Raji (cell line): ENCODE measurements at regions not wholly inside any gene's neighbourhood (a gene's known extent, or its start where the extent isn't known, plus 50 kb on each side); places are given as distances from the start of the nearest gene placed in this dataset.

Experiments
- POLR2A ChIP-seq: IDR thresholded peaks from 2 replicates; pipeline ENCODE4 v1.6.1; 2011; ENCODE audit warnings: low read depth, low read length, control low read depth; ENCODE audit not compliant: insufficient read depth

DNA sequence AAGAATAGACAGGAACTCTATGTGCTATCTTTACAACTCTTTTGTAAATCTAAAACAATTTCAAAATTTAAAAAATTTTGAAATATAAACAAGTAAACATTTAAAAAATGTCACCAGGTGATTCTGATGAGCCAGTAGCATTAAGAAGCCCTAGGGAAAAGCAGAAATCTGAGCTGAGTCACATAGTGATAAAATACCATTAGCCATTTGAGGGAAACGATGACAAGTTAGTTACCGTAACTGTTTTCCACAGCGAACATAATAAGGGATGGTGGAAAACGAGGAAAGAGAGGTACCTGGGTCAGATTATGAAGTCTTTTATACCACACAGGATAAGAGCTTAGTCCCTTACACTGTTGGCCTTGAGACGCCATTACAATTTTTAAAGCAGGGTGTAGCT lies 55.5 kb downstream of the PRR15 start:
- TF ChIP-seq POLR2A = no peak

DNA sequence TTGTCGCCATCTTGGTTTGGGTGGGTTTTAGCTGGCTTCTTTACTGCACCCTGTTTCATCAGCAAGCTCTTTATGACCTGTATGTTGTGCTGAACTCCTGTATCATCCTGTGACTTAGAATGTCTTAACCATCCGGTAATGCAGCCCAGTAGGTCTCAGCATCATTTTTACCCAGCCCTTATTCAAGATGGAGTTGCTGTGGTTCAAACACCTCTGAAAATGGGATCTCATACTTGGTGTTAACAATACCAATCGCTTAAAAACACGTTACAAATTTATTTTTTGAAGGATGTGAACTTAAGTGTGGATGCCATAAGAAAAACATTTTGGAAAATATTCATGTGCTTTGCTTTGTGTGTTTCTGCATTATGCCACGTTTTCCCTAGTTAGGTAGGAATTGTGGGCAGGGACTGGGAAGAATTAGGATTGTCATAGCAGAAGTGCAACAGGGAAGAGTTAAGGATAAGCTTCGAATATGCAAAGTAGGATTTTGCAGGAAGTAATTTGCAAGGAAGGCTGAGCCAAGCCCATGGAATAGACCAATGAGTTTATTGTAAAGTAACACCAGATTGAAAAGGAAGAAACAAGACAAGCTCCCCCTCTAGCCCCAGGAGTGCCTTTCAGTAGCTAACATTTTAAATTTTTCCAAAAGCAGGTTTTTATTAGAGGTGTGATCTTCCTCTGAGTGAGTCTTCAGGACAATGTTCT lies 56.4 kb downstream of the PRR15 start:
- TF ChIP-seq POLR2A = no peak

DNA sequence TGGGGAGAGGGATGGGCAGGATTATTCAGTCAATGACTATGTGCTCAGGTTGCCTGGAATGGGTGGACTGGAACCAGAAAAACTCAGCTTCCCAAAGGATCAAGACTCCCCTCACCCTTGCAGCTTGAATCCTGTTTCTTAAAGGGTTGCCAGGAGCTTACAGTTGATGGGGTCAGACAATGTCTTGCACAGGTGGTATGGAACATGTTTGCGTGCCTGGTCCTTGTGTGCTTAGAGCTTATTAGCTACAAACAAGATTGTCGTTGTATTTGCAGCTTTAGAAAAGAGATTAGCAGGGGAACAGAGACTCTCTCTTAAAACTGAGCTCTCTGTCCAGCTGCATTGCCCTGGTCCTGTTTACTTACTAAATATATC lies 56.9 kb downstream of the PRR15 start:
- no peak for TF ChIP-seq POLR2A

DNA sequence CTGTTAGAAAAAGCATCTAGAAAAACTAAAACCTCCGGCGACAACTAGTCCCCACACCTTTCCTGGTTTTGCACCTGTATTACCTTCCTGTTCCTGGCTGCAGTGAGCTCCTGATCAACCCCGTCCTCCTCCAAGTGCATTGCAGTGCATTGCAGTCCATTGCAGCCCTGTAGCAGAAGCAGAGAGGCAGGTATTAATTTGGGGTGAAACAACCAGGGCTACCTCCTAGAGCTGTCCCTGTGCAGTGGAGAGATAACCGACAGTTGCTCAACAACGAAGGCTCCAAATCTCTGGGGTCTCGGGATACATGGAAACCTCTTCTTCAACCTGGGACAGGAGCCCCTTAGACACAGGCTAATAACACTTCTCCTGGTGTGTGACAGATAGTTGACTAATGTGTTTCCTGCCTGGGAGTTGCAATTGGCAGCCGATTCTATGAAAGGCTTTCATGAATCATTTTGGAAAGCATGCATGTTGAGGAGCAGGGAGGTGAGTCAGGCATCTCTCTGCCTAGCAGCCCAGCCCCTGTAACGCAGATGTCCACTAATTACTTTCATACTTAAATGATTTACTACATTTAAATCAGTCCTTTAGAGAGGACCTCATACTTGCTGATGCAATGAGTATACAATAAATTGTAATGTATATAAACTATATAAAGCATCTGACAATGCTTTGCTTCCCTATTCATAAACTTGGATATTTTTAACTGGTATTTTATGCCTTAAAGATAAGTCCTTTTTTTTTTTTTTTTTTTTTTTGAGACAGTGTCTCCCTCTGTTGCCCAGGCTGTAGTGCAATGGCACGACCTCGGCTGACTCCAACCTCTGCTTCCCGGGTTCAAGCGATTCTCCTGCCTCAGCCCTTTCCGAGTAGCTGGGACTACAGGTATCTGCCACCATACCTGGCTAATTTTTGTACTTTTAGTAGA lies 59.0 kb downstream of the PRR15 start:
- TF ChIP-seq POLR2A = no peak

DNA sequence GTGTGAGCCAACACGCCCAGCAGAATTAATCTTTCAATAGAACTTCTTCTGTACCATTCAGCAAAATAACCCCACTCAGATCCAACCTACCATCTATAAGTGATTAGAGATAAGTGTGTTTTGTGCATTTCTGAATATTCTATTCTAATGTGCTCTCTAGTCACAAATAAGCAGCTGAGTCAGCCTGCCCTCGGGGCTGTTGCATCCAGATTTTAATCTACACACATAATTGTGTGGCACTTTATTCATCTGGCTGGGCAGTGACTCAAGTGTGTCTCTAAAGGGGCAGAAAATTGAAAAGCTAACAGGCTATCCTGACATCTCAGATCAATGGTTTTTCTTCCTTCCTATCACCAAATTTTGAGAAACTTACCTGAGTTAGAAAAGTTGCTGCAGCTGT lies 60.3 kb downstream of the PRR15 start:
- TF ChIP-seq POLR2A = no peak

DNA sequence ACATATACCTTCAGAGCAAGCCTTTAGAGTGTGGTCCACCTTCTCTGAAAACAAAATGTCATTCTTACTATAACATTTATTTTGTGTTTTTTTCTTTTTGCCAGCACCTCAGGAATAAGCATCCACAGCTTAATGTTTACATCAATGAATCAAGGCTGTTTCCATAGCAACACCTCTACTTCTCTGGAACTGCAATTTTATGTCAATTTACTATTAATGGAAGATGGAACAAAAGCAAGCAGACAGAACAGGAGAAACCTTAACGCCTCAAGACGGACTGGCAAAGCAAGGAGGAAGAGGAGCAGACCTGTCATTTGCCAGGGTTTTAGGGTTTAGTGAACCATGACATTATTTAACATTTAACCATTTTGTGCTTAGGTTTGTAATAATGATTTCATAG lies 63.1 kb downstream of the PRR15 start:
- TF ChIP-seq POLR2A = no peak

DNA sequence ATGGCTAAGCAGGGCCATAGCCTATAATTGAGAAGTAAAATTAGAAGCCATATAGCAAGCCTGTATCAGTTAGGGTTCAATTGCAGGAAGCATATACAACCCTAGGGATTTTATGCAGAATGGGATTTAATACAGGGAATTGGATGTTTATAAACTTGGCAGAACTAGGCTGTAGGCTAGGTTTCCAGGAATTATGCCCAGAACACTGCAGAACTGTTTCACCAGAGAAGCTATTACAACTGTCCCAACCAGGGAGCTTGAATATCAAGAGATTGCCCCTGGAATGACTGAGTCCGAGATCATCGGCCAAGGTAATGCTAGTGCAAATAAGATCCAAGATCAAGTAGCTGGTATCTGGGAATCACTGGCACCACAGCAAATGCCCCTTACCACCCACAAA lies 64.0 kb downstream of the PRR15 start:
- no peak for TF ChIP-seq POLR2A

DNA sequence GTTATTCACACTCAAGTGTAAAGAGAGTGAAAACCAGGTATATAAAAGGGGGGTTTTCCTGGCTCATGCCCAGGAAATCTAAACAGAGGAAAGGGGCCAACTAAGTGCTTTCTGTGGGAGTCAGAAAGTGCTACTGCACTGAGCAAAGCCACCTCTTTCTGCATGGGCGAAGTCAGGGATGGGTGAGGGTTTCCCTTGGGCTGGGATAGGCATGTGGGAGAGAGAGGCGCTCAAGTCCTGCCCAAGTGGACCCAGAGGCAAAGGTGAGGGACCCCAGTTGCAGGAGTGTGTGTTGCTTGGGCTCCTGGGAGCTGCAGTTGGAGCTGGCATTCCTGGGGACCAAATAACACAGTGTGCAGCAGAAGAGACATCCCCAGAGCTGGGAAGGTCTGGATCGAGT lies 65.9 kb downstream of the PRR15 start:
- no peak for TF ChIP-seq POLR2A

DNA sequence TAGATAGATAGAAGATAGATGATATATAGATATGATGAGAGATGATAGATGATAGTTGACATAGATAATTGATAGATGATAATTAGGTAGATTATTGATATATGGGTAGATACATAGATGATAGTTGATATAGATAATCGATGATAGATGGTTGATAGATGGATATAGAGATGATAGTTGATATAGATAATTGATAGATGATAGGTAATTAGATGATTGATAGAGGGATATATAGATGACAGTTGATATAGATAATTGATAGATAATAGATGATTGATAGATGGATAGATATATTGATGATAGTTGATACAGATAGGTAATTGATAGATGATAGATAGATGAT lies 72.3 kb downstream of the PRR15 start:
- no peak for TF ChIP-seq POLR2A

DNA sequence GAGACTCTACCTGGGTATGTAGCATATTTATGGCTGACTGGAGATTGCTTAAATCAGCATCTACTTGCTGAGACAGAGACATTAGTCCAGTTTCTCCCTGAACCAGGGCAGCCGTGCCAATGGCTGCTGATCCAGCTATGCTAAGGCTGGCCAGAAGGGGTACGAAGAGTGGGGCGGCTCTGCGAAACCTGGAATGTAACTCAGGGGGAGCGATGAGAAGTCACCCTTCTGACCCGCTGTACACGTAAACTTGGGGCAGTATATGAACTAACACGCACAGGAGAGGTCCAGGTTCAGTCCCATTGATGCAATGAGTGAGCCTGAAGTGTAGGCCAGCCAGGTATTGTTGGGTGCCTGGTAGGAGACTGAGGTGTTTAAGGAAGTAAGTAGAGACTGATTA lies 73.7 kb downstream of the PRR15 start:
- TF ChIP-seq POLR2A = no peak

DNA sequence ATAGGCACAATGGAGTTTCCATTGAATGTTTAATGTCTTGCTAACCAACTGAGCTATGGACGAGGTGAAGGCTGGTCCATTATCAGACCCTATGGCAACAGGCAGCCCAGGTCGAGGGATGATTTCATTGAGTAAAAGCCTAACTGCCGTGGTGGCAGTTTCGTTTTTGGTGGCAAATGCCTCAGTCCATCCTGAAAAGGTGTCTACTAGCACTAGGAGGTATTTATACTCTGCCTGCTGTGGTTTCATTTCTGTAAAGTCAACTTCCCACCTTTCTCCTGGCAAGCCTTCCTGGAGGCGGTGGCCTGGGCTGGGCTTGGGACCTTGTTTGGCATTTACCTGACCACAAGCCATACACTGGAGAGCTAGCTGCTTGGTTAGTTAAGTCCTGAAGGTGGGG lies 75.8 kb downstream of the PRR15 start:
- TF ChIP-seq POLR2A = no peak

DNA sequence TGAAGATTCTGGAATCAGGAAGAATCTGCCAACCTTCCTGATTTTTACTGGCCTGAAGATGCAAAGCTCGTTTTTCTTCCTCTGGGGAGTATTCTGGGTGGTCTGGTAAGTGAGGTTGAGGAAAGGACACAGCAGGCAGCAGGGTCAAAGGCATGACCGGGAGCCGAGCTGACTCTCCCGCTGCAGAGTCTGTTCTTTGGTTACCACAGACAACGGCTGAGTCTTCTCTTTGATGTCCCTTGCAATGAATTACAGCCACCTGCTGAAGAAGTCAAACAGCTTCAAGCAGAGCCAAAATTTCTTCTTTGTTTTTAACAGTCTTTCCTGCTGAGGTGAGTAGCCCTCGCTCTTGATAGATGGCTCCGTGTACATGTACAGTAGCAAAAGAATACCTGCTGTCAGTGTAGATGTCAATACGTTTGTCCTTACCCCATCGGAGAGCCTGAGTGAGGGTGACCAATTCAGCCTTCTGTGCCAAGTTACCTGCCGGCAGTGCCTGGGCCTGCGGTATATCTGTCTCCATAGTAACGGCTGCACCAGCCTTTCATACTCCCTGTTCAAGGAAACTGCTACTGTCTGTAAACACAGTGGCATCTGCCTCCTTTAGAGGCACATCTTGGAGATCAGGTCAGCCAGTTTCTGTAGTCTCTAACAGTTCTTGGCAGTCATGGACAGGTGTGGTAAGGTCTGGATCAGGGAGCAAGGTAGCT lies 76.4 kb downstream of the PRR15 start:
- no peak for TF ChIP-seq POLR2A

DNA sequence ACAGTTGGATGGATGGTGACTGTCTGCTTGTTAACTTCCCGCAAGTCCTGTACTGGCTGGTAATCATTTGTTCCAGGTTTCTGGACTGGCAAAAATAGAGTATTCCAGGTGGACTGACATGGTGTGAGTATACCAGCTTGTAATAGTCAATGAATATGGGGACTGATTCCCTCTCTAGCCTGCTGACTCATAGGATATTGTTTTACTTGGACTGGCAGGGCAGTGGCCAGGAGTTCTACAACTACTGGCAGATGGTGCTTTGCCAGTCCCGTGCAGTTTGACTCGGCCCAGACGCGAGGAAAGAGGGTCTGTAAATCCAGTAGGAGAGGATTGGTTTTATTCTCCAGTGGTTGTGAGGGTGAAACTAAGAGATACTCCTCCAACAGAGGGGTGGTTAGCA lies 78.0 kb downstream of the PRR15 start:
- TF ChIP-seq POLR2A = no peak

DNA sequence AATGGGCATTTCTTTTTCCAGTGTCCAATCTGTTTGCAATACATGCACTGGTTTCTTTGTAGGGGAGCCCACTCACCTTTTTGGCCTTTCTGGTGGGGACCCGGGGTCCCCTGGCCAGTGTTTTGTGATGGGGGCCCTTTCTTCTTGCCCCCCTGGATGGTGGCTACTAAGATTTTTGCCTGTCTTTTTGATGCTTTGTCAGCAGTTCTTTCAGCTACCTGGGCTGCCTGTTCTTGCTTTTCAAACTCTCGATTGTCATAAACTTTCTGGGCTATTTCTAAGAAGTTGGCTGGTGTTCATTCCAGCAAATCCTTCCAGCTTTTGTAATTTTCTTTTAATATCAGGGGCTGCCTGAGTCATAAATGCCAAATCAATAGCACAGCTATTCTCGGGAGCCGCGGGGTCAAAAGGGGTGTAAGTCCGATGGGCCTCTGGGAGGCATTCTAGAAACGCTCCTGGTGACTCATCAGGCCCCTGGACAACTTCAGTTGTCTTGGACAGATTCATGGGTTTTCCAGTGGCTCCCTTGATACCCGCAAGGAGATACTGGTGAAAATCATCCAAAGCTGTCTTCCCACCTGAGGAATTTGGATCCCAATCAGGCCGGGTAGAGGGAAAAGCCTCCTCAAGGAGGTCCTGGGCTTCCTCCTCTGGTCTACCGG lies 79.0 kb downstream of the PRR15 start:
- no peak for TF ChIP-seq POLR2A

DNA sequence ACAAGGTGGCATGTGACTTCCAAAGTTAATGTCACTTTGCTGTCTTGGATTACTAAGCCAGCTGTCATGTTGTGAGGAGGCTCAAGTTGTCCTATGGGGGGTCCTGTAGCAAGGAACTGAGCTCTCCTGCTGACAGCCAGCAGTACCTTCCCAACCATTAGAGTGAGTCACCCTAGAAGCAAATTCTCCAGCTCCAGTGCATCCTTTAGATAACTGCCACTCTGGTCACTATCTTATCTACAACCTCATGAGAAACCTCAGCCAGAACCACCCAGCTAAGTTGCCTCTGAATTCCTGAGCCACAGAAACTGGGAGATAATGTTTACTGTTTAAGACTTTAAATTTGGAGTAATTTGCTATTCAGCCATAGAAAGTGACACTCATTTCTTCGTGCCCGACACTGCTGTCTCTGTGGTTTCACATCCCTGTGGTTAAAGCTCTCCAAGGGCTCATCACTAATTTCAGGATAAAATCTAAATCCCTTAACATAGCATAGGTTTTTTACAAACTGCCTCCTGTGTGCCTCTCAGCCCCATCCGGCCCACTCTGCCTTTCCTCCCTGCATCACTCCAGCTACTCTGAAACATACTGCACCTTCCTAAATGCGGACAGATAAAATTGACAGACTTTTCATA lies 83.5 kb downstream of the PRR15 start:
- no peak for TF ChIP-seq POLR2A
